Activated CD4-positive, alpha-beta T cell treated with anti-CD3 and anti-CD28 coated beads, Interleukin-2, Interleukin-4, amounts not matched to agents 100 ng/mL and 50 ng/mL, durations not matched to agents 16 hours and 8 hours (primary cell): ENCODE measurements at regions not wholly inside any gene's neighbourhood (a gene's known extent, or its start where the extent isn't known, plus 50 kb on each side); places are given as distances from the start of the nearest gene placed in this dataset.

Experiments
- DNase-seq: peaks from one replicate; pipeline ENCODE4 v3.0.0-alpha.2; 2020; ENCODE audit warnings: low spot score

GRCh38 chr1:87194856-87195255 lies 133.8 kb upstream of the LMO4 start:
- no peak for DNase-seq

GRCh38 chr1:87196110-87196827 lies 132.4 kb upstream of the LMO4 start:
- no peak for DNase-seq

- DNase-seq: no peak
Measured at GRCh38 chr1:87197156-87197555, 131.5 kb upstream of the LMO4 start.

GRCh38 chr1:87197641-87198040 lies 131.0 kb upstream of the LMO4 start:
- no peak for DNase-seq

- no peak for DNase-seq
Measured at GRCh38 chr1:87200875-87201638, 127.6 kb upstream of the LMO4 start.

GRCh38 chr1:87201768-87202167 lies 126.9 kb upstream of the LMO4 start:
- no peak for DNase-seq

- no peak for DNase-seq
Measured at GRCh38 chr1:87202451-87202850, 126.2 kb upstream of the LMO4 start.

- no peak for DNase-seq
Measured at GRCh38 chr1:87202922-87203655, 125.6 kb upstream of the LMO4 start.

- DNase-seq: no peak
Measured at GRCh38 chr1:87203904-87204303, 124.8 kb upstream of the LMO4 start.

- DNase-seq: no peak
Measured at GRCh38 chr1:87204441-87204840, 124.2 kb upstream of the LMO4 start.

- DNase-seq: no peak
Measured at GRCh38 chr1:87204921-87205320, 123.8 kb upstream of the LMO4 start.

GRCh38 chr1:87206044-87206831 lies 122.4 kb upstream of the LMO4 start:
- DNase-seq: no peak

- no peak for DNase-seq
Measured at GRCh38 chr1:87208080-87208479, 120.6 kb upstream of the LMO4 start.

- DNase-seq: no peak
Measured at GRCh38 chr1:87208931-87209330, 119.7 kb upstream of the LMO4 start.

- DNase-seq: no peak
Measured at GRCh38 chr1:87210151-87210550, 118.5 kb upstream of the LMO4 start.

- DNase-seq: no peak
Measured at GRCh38 chr1:87212431-87213134, 116.1 kb upstream of the LMO4 start.

- DNase-seq: no peak
Measured at GRCh38 chr1:87213135-87213515, 115.6 kb upstream of the LMO4 start.

- no peak for DNase-seq
Measured at GRCh38 chr1:87215592-87215991, 113.1 kb upstream of the LMO4 start.

- DNase-seq: no peak
Measured at GRCh38 chr1:87218618-87219017, 110.1 kb upstream of the LMO4 start.

GRCh38 chr1:87219141-87219540 lies 109.5 kb upstream of the LMO4 start:
- DNase-seq: no peak

GRCh38 chr1:87219626-87220025 lies 109.1 kb upstream of the LMO4 start:
- no peak for DNase-seq

- no peak for DNase-seq
Measured at GRCh38 chr1:87220993-87221392, 107.7 kb upstream of the LMO4 start.
